ENCODE measurements at regions not wholly inside any gene's neighbourhood (a gene's known extent, or its start where the extent isn't known, plus 50 kb on each side); places are given as distances from the start of the nearest gene placed in this dataset.

DNA sequence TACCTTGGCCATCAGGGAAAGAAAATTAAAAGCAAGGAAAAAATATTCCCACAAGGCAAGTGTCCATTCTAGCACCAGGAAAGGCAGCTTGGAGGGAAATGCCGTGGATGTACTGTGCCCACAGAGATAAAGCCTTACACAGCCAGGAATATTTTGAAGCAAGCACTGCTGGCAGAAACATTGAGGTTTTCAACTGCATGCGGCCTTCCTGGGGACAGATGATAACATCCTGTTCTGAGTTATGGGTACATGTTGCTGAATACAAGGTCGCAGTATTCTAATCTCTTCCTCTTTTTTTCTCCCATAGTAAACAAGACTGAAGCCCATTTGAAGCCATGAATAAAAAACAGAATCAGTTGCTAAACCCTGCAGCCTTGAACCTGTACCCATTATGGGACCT, 197.1 kb downstream of the BTG1 start:
- FAIRE-seq (no peak), DNase-seq (ENCODE audit: insufficient read length, low spot score) (no peak)
- TF ChIP-seq, protein P1, sequence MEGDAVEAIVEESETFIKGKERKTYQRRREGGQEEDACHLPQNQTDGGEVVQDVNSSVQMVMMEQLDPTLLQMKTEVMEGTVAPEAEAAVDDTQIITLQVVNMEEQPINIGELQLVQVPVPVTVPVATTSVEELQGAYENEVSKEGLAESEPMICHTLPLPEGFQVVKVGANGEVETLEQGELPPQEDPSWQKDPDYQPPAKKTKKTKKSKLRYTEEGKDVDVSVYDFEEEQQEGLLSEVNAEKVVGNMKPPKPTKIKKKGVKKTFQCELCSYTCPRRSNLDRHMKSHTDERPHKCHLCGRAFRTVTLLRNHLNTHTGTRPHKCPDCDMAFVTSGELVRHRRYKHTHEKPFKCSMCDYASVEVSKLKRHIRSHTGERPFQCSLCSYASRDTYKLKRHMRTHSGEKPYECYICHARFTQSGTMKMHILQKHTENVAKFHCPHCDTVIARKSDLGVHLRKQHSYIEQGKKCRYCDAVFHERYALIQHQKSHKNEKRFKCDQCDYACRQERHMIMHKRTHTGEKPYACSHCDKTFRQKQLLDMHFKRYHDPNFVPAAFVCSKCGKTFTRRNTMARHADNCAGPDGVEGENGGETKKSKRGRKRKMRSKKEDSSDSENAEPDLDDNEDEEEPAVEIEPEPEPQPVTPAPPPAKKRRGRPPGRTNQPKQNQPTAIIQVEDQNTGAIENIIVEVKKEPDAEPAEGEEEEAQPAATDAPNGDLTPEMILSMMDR (IDR thresholded peaks at IDR 0.05; ENCODE audit: insufficient read depth, missing control alignments) = no peak

DNA sequence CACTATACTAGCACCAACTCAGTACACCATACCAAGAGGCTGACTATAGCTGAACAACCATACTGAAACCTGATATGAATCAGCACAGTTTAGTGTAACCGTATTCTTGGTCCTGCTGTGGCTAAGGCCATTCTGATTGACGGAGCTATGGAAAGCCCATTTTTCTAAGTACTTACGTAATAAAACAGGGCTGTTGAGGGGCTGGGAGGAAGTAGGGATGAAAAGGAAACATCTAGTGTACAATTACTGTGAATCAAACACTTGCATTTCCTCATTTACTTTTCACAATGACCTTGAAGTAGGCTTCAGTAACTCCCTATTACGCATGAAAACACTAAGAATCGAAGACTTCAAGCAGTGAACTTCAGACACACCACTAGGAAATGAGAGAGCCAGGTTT, 198.2 kb downstream of the BTG1 start:
- no peak for FAIRE-seq
- TF ChIP-seq, protein P1 (IDR thresholded peaks at IDR 0.05; ENCODE audit: insufficient read depth, missing control alignments) = no peak
- DNase-seq (ENCODE audit: insufficient read length, low spot score) = no peak

DNA sequence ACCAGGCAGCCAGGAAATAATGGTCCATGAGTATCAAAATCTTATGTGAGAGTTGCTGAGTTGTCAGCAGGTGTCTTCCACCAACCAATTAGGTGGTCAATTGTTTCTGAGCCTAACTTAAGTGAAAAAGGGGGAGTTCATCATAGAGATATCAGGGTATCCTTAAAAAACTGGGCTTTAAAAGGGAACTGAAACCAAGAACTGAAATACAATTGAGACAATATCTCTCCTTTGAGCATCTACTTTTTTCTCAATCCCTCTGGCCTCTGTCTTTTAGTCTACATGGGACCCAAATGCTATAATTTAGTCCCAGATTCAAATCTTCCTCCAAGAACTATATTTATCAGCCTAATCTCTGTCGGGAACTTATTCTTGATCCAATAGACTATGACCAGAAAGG, 201.0 kb downstream of the BTG1 start:
- TF ChIP-seq, protein P1 (IDR thresholded peaks at IDR 0.05; ENCODE audit: insufficient read depth, missing control alignments) = no peak
- DNase-seq (ENCODE audit: insufficient read length, low spot score) (no peak), FAIRE-seq (no peak)

DNA sequence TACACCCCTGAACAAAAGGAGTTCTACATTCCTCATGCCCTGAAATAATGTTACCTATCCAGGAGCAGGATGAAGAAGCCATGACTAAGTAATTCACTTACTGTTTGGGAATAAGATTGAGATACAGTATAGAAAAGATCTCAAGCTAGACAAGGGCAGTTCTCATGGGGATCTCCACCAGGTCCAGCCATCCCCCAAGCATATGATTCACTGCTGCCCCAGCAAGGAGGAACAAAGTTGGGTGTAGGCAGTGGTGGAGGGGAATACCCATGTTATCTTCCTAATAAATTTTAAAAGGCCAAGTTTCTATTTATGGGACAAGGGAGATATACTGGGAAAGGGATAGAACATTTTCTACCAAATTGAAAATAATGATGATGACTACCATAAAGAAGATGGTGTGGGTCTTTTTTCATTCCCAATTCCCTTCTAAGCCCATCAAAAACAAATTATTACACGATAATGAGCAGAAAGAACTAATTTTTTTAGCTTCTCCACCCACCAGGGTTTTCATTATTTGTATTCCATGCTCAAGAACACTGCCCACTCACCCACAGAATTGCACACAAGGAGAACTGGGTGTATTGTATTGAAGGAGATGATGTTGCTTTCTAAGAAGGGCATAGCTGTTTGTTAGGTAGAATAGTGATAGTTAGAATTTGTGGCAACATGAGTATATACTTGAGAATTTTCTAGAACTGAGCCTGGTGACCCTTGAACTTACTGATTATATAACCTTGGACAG, 204.6 kb downstream of the BTG1 start:
- DNase-seq (ENCODE audit: insufficient read length, low spot score) = no peak
- TF ChIP-seq, protein P1 (IDR thresholded peaks at IDR 0.05; ENCODE audit: insufficient read depth, missing control alignments) = no peak
- FAIRE-seq = no peak

DNA sequence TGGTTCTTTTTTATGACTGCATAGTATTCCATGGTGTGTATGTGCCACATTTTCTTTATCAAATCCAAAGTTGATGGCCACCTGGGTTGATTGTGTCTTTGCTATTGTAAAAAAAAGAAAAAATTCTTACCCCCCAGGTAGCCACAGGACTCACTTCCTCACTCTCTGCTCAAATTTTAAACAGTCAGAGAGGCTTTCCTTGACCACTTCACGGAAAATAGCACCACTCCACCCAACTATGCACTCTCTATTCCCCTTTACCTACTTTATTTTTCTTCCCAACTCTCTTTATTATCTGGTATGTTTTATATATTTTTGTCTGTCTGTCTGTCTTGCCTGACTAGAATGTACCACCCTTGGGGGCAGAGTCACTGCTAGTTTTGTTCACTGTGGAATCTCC, 205.3 kb downstream of the BTG1 start:
- FAIRE-seq = no peak
- DNase-seq (ENCODE audit: insufficient read length, low spot score) = no peak
- TF ChIP-seq, protein P1 (IDR thresholded peaks at IDR 0.05; ENCODE audit: insufficient read depth, missing control alignments) = no peak

DNA sequence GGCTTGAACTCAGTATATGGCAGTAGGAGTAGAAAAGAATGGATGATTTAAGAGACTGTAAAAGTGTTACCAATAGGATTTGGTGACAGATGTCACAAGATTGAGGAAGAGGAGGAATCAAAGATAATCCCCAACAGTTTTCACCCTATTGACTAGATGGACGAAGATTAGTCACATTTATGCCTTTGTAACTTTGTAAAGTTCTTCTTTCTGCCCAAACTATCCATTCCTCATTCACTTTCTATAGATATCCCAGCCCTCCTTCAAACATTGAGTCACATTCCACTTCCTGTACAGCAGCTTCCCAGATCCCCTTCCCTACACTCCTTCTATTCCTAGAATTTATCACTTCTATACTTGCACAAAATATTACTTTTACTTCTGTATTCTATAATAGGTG, 207.9 kb downstream of the BTG1 start:
- no peak for FAIRE-seq

DNA sequence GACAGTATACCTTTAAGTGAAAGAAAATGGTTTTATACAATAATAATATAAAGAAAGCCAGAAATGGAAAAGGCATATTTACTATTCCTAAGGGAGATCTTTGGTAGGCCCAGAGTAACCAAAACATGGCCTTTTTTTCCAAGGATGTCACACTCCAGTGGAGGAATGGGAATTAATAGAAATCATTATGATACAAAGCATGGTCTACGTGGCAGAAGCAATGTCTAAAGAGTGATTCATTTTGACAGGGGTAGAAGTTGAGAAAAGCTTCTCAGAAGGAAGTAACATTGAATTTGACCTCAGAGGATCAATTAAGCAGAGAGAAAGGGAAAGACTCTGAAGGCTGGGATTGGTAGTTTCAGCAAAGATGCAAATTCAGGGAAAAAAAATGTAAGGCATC, 208.6 kb downstream of the BTG1 start:
- TF ChIP-seq, protein P1 (IDR thresholded peaks at IDR 0.05; ENCODE audit: insufficient read depth, missing control alignments) = no peak
- FAIRE-seq (no peak), DNase-seq (ENCODE audit: insufficient read length, low spot score) (no peak)

More for the DNA sequence above, 207.9 kb downstream of the BTG1 start:
- DNase-seq (ENCODE audit: insufficient read length, low spot score) = no peak
- TF ChIP-seq, protein P1 (IDR thresholded peaks at IDR 0.05; ENCODE audit: insufficient read depth, missing control alignments) = no peak

All from D721Med (cell line).